ENCODE measurements at regions not wholly inside any gene's neighbourhood (a gene's known extent, or its start where the extent isn't known, plus 50 kb on each side); places are given as distances from the start of the nearest gene placed in this dataset.

DNA sequence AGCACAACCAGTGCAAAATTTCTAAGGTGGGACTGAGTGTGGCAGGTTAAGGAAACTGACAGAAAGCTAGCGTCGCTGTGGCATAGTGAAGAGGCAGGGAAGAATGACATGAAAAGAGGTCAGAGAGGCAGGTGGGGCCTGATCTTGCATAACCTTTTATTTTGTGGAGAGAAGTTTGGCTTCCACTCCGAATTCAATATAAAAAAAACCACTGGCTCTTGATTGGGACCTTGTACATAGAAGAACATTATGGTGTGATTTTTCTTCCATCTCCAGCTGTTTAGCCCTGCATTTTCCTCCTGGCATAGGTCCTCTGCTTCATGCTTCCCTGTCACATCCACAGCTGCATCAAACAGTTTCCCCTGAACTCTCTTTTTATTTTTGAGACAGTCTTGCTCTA lies 170.5 kb upstream of the MEOX2 start:
- no peak for TF ChIP-seq CTCF (IDR thresholded peaks at IDR 0.05)
- H3K9me3 Mint-ChIP-seq, result peaks cover 2% of the 10 kb centered on the region
- POLR2A ChIA-PET, result no interaction called here

GRCh38 chr7:15856311-15856710 lies 169.8 kb upstream of the MEOX2 start:
- no peaks in the 10 kb centered on the region for H3K27me3 Mint-ChIP-seq
- CTCF ChIA-PET, result no interaction called here

More for the DNA sequence above, 170.5 kb upstream of the MEOX2 start:
- no peak overlapping the region for H3K27ac Mint-ChIP-seq
- CTCF ChIA-PET, result interaction anchor here (0.6 kb wide), 1 partner anchor 708 kb away, joined by 3 read pairs; no protein-coding TSS in a partner anchor
- DNase-seq (no peak), ATAC-seq (no peak)
- no peak overlapping the region for H3K4me3 Mint-ChIP-seq
- no peaks in the 10 kb centered on the region for H3K36me3 Mint-ChIP-seq (ENCODE audit: low read depth)
- no peaks in the 10 kb centered on the region for H3K4me1 Mint-ChIP-seq (ENCODE audit: low read depth)
- H3K27me3 Mint-ChIP-seq, result no peaks in the 10 kb centered on the region
- intact Hi-C loops (cut with micrococcal nuclease), result no loop called here

DNA sequence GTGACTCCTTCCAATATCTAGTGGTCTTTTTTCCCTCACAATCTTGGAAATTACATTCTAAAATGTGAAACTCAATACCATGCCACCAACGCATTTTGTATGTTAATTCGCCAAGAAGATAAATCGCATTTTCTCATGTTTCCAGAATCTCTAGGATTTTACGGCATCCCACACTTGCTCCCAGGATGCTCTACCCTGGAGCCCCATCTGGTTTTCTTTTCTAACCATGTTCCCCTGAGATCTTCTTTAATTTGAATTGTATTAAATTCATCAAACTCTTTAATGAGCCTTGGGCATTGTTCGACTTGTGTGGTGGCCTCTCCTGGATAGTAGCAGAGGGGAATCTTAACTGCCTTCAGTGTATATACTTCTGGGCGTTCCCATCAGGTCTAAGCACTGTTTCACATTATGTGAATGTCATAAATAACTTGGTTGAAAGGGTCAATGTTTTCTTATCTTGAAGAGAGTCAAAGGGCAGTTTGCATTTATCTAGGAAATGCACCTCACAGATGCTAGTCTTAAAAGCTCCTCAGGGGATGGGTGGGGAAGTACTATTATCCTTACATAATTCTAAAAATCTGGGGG lies 169.1 kb upstream of the MEOX2 start:
- no peaks in the 10 kb centered on the region for H3K9me3 Mint-ChIP-seq
- ChIA-PET CTCF (no interaction called here), POLR2A (no interaction called here)
- DNase-seq (no peak), ATAC-seq (no peak)
- no peak overlapping the region for H3K27ac Mint-ChIP-seq
- no peak for TF ChIP-seq CTCF (IDR thresholded peaks at IDR 0.05)
- H3K36me3 Mint-ChIP-seq (ENCODE audit: low read depth), result no peaks in the 10 kb centered on the region
- no peaks in the 10 kb centered on the region for H3K4me1 Mint-ChIP-seq (ENCODE audit: low read depth)
- no peaks in the 10 kb centered on the region for H3K27me3 Mint-ChIP-seq
- H3K4me3 Mint-ChIP-seq, result no peak overlapping the region
- intact Hi-C loops (cut with micrococcal nuclease), result no loop called here

More at GRCh38 chr7:15856311-15856710, 169.8 kb upstream of the MEOX2 start:
- Mint-ChIP-seq H3K9me3 (peaks cover 2% of the 10 kb centered on the region), H3K4me3 (no peak overlapping the region), H3K27ac (no peak overlapping the region), H3K36me3 (ENCODE audit: low read depth) (no peaks in the 10 kb centered on the region), H3K4me1 (ENCODE audit: low read depth) (no peaks in the 10 kb centered on the region)
- ATAC-seq (no peak), DNase-seq (no peak)
- intact Hi-C loops (cut with micrococcal nuclease), result no loop called here
- POLR2A ChIA-PET, result no interaction called here
- TF ChIP-seq CTCF (IDR thresholded peaks at IDR 0.05), result no peak

DNA sequence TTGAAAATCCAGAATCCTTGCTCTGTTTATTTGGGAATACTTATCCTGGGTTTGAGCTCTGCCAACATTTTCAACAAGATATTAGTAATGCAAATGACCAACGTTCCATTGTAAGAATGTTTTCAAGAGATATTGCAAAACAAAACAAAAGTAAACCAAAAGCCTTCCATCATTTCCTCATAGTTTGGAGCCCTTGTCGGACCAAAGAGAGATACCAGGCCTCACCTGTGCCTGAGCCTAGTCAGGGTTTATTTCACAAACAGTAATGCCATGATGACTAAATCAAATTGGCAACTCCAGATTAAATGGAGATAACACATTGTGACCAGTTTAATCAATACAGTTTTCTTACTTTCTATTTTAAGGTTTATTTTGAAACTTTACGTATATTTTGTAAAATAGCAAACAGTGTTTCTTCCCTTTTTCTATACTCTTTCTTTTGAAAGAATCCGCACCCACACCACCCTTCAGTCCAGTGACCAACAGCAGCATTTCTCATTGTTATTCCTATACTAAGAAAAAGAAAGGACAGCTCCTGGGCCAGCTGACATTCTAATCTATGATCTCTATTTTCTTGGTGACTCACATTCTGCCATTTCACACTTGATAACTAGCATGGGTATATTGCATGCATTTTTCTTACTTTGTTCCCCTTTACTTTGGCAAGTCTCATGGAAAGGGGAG lies 168.5 kb upstream of the MEOX2 start:
- POLR2A ChIA-PET, result no interaction called here
- Mint-ChIP-seq H3K9me3 (no peaks in the 10 kb centered on the region), H3K4me1 (ENCODE audit: low read depth) (no peaks in the 10 kb centered on the region), H3K27me3 (no peaks in the 10 kb centered on the region), H3K4me3 (no peak overlapping the region), H3K27ac (no peak overlapping the region), H3K36me3 (ENCODE audit: low read depth) (no peaks in the 10 kb centered on the region)
- DNase-seq, result no peak
- intact Hi-C loops (cut with micrococcal nuclease), result no loop called here
- CTCF ChIA-PET, result no interaction called here
- ATAC-seq, result no peak
- no peak for TF ChIP-seq CTCF (IDR thresholded peaks at IDR 0.05)

DNA sequence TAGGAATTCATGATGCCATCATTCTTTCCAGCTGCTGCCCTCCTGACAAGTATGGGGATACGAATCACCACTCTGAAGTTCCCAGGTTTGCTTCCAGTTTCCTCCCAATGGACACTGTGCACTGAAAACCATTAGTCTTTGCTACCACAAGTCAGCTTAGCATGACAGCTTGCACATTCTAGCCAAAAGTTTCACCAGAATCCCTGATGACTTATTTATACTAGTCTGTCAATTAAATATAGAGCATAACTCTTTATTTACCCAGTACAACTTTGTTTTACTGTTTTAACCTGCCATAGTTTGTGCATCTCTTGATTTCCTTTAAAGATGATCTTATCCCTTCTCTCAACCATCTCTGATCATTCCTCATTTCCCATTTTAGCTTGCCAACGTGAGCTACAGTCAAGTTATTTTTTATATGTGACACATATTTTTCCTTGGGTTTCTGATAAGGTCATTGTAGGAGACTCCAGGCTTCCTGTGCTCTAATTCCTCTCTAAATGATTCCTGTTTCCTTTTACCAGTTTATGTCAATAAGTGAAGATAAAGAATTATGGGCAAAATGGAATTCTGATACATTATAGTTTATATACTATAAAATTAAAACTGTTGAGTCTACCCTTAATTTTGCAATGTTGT lies 167.5 kb upstream of the MEOX2 start:
- intact Hi-C loops (cut with micrococcal nuclease), result no loop called here
- no peak overlapping the region for H3K4me3 Mint-ChIP-seq
- no peaks in the 10 kb centered on the region for H3K9me3 Mint-ChIP-seq
- no peaks in the 10 kb centered on the region for H3K27me3 Mint-ChIP-seq
- no peaks in the 10 kb centered on the region for H3K4me1 Mint-ChIP-seq (ENCODE audit: low read depth)
- H3K27ac Mint-ChIP-seq, result no peak overlapping the region
- POLR2A ChIA-PET, result no interaction called here
- CTCF ChIA-PET, result no interaction called here
- DNase-seq (no peak), ATAC-seq (no peak)
- no peak for TF ChIP-seq CTCF (IDR thresholded peaks at IDR 0.05)
- no peaks in the 10 kb centered on the region for H3K36me3 Mint-ChIP-seq (ENCODE audit: low read depth)
